Panc1 (cell line): ENCODE measurements at regions not wholly inside any gene's neighbourhood (a gene's known extent, or its start where the extent isn't known, plus 50 kb on each side); places are given as distances from the start of the nearest gene placed in this dataset.
A peak's percentile ranks its signal among the peaks of the same experiment; 100 is the strongest.

Experiments
- ATAC-seq: fragments of 200-7000 bp; cut with Tn5 transposase; 2 replicates; pipeline ENCODE4 v1.9.1; 2020; ENCODE audit warnings: mild to moderate bottlenecking, moderate library complexity
- BruUV-seq: library from RNA; stranded (reverse); fragments of 400-500 nt; replicated peaks from 2 replicates; lab custom pipeline; 2021; lab: Mats Ljungman, UMichigan
- CTCF ChIA-PET: fragments of 300-600 bp; sonication (Branson Sonifier 250); formaldehyde crosslinking; loops from one replicate; lab custom pipeline; 2022; ENCODE audit warnings: antibody characterized with exemption; lab: Charles Lee
- POLR2A ChIA-PET: fragments of 300-600 bp; sonication (Branson Sonifier 250); formaldehyde crosslinking; loops from one replicate; lab custom pipeline; 2022; ENCODE audit warnings: antibody characterized with exemption; lab: Charles Lee
- DNase-seq: peaks from one replicate; pipeline ENCODE4 v3.0.0-alpha.2; 2010; ENCODE audit warnings: low read depth, low spot score
- H3K27ac ChIP-seq: 2 replicates; pipeline ENCODE4 v1.5.1; 2011; ENCODE audit warnings: mild to moderate bottlenecking, low read length, inconsistent platforms
- H3K27me3 ChIP-seq: fragments of 200-500 bp; sonication (Bioruptor generic); 2 replicates; pipeline ENCODE4 v1.6.0; 2014; ENCODE audit warnings: low read length, inconsistent platforms; ENCODE audit not compliant: control insufficient read depth, insufficient read depth
- H3K36me3 ChIP-seq: fragments of 200-500 bp; sonication (Bioruptor generic); 2 replicates; pipeline ENCODE4 v1.5.1; 2014; ENCODE audit warnings: inconsistent platforms, mild to moderate bottlenecking, low read length, moderate library complexity; ENCODE audit not compliant: control insufficient read depth, insufficient read depth
- H3K4me1 ChIP-seq: 2 replicates; pipeline ENCODE4 v1.5.1; 2011; ENCODE audit warnings: inconsistent platforms, mild to moderate bottlenecking, low read length, moderate library complexity; ENCODE audit not compliant: control insufficient read depth, insufficient read depth
- H3K4me3 ChIP-seq, 2 experiments: 2 replicates each; pipeline ENCODE4 v1.5.1; 2011 to 2012; ENCODE audit warnings: low read depth in 2 of 2, low read length in 2 of 2, mild to moderate bottlenecking in 2 of 2, inconsistent platforms in 1 of 2, moderate library complexity in 1 of 2
- H3K9me3 ChIP-seq: fragments of 200-500 bp; sonication (Bioruptor generic); 2 replicates; pipeline ENCODE4 v1.5.1; 2014; ENCODE audit warnings: low read depth, mild to moderate bottlenecking, inconsistent platforms, low read length, moderate library complexity; ENCODE audit not compliant: control insufficient read depth, insufficient read depth
- POLR2AphosphoS5 ChIP-seq: IDR thresholded peaks from 2 replicates; pipeline ENCODE4 v1.6.1; 2012; ENCODE audit warnings: mild to moderate bottlenecking, low read depth, low read length, moderate library complexity
- SIN3A ChIP-seq: IDR thresholded peaks from 2 replicates; pipeline ENCODE4 v1.6.1; 2012; ENCODE audit warnings: low read depth, mild to moderate bottlenecking, low read length, moderate library complexity, borderline replicate concordance; ENCODE audit not compliant: insufficient read depth
- TCF7L2 ChIP-seq: IDR thresholded peaks from 2 replicates; pipeline ENCODE4 v1.6.1; 2011; ENCODE audit warnings: mild to moderate bottlenecking, low read depth, low read length, inconsistent platforms
- in situ Hi-C: cut with HindIII; loops from 2 replicates; pipeline ENCODE4 v1.10.0; 2016; ENCODE audit warnings: low sequenced_read_pairs, low pct_unique_long_range_greater_than_20kb
- intact Hi-C: fragments of 100-400 bp; cut with micrococcal nuclease; formaldehyde crosslinking; loops from one replicate; pipeline ENCODE4 v1.10.0; 2022; ENCODE audit not compliant: unreplicated experiment
- TF ChIP-seq, protein P1 (sequence below): fragments of 450-650 bp; IDR thresholded peaks from 2 replicates; pipeline ENCODE4 v1.5.1; 2017; ENCODE audit warnings: mild to moderate bottlenecking
- TF ChIP-seq, protein P2 (sequence below), 2 experiments: IDR thresholded peaks; 2 replicates each; pipeline ENCODE4 v1.6.1; 2011 to 2012; ENCODE audit warnings: low read depth in 2 of 2, control low read depth in 1 of 2, low read length in 1 of 2, mild to moderate bottlenecking in 1 of 2, moderate library complexity in 1 of 2; ENCODE audit not compliant: insufficient read depth in 1 of 2

DNA sequence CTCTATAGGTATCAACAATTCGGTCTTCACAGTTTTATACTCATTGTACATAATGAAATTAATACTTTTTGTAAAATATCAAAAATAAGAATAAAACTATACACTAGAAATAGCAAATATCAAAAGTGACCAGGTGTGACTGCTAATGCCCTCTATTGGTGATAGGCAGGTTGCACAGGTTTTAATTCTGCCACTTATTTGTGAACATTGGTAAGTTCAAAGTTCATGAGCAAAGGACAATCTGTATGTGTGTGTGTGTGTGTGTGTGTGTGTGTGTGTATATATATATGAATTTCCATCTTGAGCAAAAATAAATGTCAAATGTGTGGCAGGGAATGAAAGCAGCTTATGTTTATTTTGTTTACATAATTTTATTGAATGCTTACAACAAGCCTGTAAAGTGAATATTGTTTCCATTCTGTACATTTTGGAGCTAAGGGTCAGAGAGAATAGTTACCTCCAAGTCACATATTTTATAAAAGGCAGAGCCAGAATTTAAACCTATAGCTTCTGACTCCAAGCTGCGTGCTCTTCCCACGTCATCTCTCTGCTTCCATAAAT, 537.4 kb downstream of the CPS1 start:
- Histone ChIP-seq H3K36me3 (no peaks in the 10 kb centered on the region), H3K4me1 (no peaks in the 10 kb centered on the region), H3K27me3 (no peaks in the 10 kb centered on the region), H3K27ac (no peak overlapping the region), H3K4me3 (no peak overlapping the region), H3K9me3 (no peaks in the 10 kb centered on the region)
- in situ Hi-C loops: no loop called here
- TF ChIP-seq SIN3A (no peak), TCF7L2 (no peak), POLR2AphosphoS5 (no peak)
- TF ChIP-seq, protein P1, sequence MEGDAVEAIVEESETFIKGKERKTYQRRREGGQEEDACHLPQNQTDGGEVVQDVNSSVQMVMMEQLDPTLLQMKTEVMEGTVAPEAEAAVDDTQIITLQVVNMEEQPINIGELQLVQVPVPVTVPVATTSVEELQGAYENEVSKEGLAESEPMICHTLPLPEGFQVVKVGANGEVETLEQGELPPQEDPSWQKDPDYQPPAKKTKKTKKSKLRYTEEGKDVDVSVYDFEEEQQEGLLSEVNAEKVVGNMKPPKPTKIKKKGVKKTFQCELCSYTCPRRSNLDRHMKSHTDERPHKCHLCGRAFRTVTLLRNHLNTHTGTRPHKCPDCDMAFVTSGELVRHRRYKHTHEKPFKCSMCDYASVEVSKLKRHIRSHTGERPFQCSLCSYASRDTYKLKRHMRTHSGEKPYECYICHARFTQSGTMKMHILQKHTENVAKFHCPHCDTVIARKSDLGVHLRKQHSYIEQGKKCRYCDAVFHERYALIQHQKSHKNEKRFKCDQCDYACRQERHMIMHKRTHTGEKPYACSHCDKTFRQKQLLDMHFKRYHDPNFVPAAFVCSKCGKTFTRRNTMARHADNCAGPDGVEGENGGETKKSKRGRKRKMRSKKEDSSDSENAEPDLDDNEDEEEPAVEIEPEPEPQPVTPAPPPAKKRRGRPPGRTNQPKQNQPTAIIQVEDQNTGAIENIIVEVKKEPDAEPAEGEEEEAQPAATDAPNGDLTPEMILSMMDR: peak; percentile 57; the same call in 1 of the 2 replicates
- TF ChIP-seq, protein P2, sequence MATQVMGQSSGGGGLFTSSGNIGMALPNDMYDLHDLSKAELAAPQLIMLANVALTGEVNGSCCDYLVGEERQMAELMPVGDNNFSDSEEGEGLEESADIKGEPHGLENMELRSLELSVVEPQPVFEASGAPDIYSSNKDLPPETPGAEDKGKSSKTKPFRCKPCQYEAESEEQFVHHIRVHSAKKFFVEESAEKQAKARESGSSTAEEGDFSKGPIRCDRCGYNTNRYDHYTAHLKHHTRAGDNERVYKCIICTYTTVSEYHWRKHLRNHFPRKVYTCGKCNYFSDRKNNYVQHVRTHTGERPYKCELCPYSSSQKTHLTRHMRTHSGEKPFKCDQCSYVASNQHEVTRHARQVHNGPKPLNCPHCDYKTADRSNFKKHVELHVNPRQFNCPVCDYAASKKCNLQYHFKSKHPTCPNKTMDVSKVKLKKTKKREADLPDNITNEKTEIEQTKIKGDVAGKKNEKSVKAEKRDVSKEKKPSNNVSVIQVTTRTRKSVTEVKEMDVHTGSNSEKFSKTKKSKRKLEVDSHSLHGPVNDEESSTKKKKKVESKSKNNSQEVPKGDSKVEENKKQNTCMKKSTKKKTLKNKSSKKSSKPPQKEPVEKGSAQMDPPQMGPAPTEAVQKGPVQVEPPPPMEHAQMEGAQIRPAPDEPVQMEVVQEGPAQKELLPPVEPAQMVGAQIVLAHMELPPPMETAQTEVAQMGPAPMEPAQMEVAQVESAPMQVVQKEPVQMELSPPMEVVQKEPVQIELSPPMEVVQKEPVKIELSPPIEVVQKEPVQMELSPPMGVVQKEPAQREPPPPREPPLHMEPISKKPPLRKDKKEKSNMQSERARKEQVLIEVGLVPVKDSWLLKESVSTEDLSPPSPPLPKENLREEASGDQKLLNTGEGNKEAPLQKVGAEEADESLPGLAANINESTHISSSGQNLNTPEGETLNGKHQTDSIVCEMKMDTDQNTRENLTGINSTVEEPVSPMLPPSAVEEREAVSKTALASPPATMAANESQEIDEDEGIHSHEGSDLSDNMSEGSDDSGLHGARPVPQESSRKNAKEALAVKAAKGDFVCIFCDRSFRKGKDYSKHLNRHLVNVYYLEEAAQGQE (IDR thresholded peaks at IDR 0.05; ENCODE audit: insufficient read depth in 1 of 2, low read depth in 2 of 2, low read length in 1 of 2): no peak
- ChIA-PET CTCF (no interaction called here), POLR2A (no interaction called here)
- DNase-seq (no peak), ATAC-seq (no peak)
- intact Hi-C loops: no loop called here
- no TSS peak for BruUV-seq

DNA sequence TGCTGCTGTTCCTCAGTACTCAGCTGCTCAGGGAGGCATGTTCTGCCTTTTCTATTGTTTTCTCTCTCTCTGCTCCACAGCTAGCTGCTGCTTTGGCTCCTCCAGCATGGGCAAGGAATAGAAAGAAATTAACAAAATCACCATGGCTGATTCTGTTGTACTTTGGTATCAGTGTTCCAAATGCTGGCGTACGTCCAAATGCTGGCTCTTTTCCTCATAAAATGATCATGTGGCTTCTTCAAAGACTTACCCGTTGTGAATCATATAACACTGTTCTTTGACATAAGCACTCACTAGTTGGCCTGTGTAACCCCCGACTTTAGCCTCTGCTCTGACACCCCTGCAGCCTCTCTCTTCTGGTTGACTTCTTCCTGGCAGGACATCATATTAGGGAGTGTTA, 547.6 kb downstream of the CPS1 start:
- in situ Hi-C loops: no loop called here
- Histone ChIP-seq H3K36me3 (no peaks in the 10 kb centered on the region), H3K4me3 (no peak overlapping the region), H3K9me3 (no peaks in the 10 kb centered on the region), H3K27ac (no peak overlapping the region), H3K4me1 (no peaks in the 10 kb centered on the region), H3K27me3 (no peaks in the 10 kb centered on the region)
- TF ChIP-seq SIN3A (no peak), POLR2AphosphoS5 (no peak), TCF7L2 (no peak)
- TF ChIP-seq, protein P1: no peak
- TF ChIP-seq, protein P2 (IDR thresholded peaks at IDR 0.05; ENCODE audit: insufficient read depth in 1 of 2, low read depth in 2 of 2, low read length in 1 of 2): no peak
- DNase-seq (no peak), ATAC-seq (no peak)
- CTCF ChIA-PET: no interaction called here
- no TSS peak for BruUV-seq
- POLR2A ChIA-PET: no interaction called here
- intact Hi-C loops: no loop called here
